ENCODE measurements at regions not wholly inside any gene's neighbourhood (a gene's known extent, or its start where the extent isn't known, plus 50 kb on each side); places are given as distances from the start of the nearest gene placed in this dataset.

- no peak for TF ChIP-seq CTCF (IDR thresholded peaks at IDR 0.05)
- no peak for TF ChIP-seq POLR2A (IDR thresholded peaks at IDR 0.05)
- TF ChIP-seq POLR2AphosphoS5 (IDR thresholded peaks at IDR 0.05): no peak
Observed at GRCh38 chr1:80495806-80496205, 1304.9 kb upstream of the ADGRL2 start.

All from prostate gland (tissue), 2 donors.